ENCODE measurements at regions not wholly inside any gene's neighbourhood (a gene's known extent, or its start where the extent isn't known, plus 50 kb on each side); places are given as distances from the start of the nearest gene placed in this dataset.
"Not testable (repeated sequence)": the region's sequence is repeated elsewhere in the genome, so short reads cannot be mapped to it uniquely, and the experiment has no call there.

- no peak for DNase-seq (ENCODE audit: low read depth in 3 of 3)
These were observed 284.7 kb downstream of the DUSP6 start for GRCh38 chr12:89067421-89068187.

DNA sequence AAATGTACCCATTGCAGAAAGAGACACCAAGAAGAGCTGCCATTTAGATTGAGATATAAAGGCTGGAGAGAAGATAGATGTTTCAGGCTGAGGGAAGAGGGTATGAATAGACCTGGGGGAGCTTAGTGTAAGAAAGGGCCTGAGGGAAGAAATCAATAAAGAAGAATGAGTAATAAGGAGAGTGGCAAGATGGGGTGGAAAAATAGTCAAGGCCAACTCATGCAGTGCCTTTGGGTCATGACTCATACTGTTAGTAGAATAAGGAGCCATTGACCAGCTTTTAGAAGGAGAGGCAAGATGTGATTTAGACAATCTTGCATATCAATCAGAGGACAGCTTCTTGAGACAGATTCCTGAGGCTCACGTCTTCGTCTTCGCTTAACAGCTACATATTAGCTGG, 287.5 kb downstream of the DUSP6 start:
- DNase-seq (ENCODE audit: low read depth in 3 of 3): no peak

- no peak for DNase-seq (ENCODE audit: low read depth in 3 of 3)
These were observed 288.1 kb downstream of the DUSP6 start for GRCh38 chr12:89064151-89064550.

DNA sequence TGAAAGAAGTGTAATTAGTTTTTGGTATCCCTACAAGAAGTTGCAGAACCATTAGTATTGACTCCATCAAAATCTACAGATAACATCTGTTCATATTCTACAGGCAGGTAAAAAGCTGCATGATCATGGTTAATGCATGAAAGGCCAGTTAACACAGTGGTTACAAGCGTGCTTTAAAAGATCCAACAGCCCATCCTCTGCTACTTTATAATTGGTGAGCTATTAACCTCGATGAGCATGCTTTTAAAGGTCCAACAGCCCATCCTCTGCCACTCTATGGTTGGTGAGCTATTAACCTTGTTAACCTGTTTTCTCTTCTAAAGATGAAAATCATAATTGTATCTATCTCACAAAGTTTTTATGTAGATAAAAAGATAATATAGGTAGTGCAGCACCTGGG, 289.3 kb downstream of the DUSP6 start:
- no peak for DNase-seq (ENCODE audit: low read depth in 3 of 3)

- DNase-seq (ENCODE audit: low read depth in 3 of 3): no peak
These were observed 292.4 kb downstream of the DUSP6 start for GRCh38 chr12:89059721-89060541.

DNA sequence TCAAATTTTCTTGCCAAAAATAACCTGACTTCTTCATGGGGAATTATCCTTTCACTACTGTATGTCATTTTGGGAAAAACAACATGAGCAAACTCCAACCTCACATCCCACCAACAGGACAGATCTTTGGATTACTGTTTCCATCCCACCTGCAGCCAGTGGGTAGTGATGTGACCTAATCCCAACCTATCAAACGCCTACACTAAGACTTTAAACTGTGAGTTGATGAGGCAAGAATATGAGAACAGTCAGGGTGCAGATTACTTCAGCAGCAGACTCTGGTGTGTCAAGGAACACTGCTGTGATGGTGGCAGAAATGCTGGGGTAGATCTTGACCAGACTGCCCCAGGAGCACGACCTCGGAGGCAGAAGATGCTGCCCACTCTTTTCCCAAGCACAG, 293.2 kb downstream of the DUSP6 start:
- no peak for DNase-seq (ENCODE audit: low read depth in 3 of 3)

- DNase-seq (ENCODE audit: low read depth in 3 of 3): no peak
These were observed 293.9 kb downstream of the DUSP6 start for GRCh38 chr12:89058402-89058801.

DNA sequence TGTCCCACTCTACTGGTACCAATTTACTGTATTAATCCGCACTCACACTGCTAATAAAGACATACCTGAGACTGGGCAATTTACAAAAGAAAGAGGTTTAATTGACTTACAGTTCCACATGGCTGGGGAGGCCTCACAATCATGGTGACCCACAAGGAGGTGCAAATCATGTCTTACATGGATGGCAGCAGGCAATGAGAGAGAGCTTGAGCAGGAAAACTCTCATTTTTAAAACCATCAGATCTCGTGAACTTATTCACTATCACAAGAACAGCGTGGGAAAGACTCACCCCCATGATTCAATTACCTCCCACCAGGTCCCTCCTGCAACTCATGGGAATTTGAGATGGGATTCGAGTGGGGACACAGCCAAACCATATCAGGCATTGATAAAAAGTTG, 298.5 kb downstream of the DUSP6 start:
- not testable (repeated sequence) for DNase-seq (ENCODE audit: low read depth in 3 of 3)

- DNase-seq (ENCODE audit: low read depth in 3 of 3): no peak
These were observed 301.1 kb downstream of the DUSP6 start for GRCh38 chr12:89051065-89051677.

DNA sequence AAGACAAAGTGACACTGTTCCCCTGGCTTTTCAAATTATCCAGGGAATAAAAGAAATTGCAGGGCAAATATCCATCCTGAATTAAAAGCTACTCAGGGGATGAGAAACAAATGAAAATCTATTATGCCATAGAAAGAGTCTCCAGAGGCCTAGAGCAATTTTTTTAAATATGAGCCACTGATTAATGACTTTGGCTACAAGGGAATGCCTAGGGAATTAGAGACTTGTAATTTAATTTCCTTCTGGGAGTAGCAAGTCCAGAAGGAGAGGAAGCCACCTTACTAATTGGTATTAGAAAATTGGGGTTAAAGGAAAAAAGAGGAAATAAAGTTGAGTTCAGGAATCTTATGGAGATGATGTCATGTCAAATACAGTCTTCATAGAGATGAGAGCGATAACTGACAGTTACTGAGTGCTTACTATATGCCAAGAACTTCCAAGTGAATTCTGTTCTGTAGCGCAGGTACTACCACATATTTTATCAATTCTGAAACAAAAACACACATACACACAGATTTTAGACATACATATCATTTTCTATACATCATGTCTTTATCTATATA, 304.4 kb downstream of the DUSP6 start:
- no peak for DNase-seq (ENCODE audit: low read depth in 3 of 3)

DNA sequence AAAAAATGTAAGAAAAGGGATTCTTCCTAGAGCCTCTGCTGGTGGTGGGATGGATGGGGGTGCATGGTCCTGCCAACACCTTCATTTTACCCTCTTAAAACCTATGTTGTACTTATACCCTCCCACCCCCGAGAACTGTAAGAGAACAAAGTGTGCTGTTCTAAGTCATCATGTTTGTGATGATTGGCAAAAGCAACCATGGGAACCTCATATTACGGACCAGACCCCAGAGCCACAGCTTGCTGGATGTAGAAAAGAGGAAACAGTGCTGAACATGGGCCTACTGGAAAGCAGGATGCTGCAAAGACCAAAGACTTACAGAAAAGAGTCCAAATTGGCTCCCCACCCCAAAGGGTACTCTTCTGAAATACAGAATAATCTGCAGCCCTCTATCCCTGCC, 311.2 kb downstream of the DUSP6 start:
- no peak for DNase-seq (ENCODE audit: low read depth in 3 of 3)

DNA sequence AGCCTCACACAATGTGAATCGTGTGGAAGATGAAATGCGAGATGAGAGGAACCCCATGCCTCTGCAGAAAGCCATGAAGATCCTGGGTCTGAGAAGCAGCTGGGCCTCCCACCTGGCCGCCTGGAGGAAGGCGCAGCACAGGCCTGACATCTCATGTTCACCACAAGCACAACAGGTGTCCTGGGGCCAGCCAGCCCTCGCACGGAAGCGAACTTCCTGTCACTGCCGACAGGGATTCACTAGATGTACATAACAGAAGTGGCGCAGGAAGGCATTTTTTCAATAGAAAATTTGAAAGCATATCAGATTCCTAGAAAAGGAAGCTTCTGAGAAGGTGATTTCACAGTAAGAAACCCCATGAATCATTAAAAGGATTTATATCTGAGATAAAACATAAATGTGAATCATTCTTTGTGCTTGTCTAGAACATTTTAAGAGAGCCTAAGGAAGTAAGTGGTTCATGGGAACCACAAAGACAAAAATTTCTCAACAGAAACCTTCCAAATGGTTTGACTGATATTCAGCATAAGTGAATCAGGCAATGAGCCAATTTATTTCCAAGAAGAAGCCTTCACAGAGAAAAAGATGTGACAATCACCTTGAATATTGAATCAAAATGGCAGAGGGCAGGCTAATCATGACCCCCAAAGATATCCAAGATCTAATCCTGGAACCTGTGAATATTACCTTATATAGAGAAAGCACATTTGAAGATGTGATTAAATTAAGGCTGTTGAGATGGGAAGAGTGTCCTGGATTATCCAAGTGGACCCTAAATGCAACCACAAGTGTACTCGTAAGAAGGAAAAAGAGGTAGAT, 311.9 kb downstream of the DUSP6 start:
- DNase-seq (ENCODE audit: low read depth in 3 of 3): peak; percentile 64 to 90 (median 76)

GRCh38 chr12:89038831-89039512, 313.3 kb downstream of the DUSP6 start:
- DNase-seq (ENCODE audit: low read depth in 3 of 3): peak in 1 of 3 donors; percentile 40

GRCh38 chr12:89033062-89033461, 319.2 kb downstream of the DUSP6 start:
- no peak for DNase-seq (ENCODE audit: low read depth in 3 of 3)

DNA sequence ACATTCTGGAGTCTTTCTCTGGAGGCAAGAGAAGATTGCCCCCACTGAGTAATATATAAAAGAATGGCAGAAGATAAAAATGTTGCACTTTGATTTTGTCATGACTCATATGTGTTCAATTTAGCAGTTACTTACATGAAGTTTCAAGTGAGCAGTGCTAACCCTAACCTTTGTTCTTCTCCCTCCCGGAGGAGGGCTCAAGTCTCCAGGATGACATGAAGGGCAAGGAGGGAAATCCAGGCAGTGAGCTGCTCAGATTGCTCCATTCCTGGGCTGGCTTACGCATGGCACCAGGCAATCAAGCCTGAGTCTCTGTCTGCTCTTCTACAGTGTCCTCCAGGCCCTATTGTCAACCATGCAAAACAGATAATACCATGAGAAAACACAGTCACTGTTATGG, 322.3 kb downstream of the DUSP6 start:
- no peak for DNase-seq (ENCODE audit: low read depth in 3 of 3)

GRCh38 chr12:89024580-89024979, 327.7 kb downstream of the DUSP6 start:
- DNase-seq (ENCODE audit: low read depth in 3 of 3): no peak

- DNase-seq (ENCODE audit: low read depth in 3 of 3): no peak
These were observed 328.4 kb downstream of the DUSP6 start for GRCh38 chr12:89023936-89024335.

- DNase-seq (ENCODE audit: low read depth in 3 of 3): no peak
These were observed 331.6 kb downstream of the DUSP6 start for GRCh38 chr12:89020689-89021088.

GRCh38 chr12:89020121-89020480, 332.2 kb downstream of the DUSP6 start:
- DNase-seq (ENCODE audit: low read depth in 3 of 3): no peak

- peak; percentile 35 to 46 (median 46) for DNase-seq (ENCODE audit: low read depth in 3 of 3)
These were observed 332.7 kb downstream of the DUSP6 start for GRCh38 chr12:89019439-89020120.
